ENCODE measurements at regions not wholly inside any gene's neighbourhood (a gene's known extent, or its start where the extent isn't known, plus 50 kb on each side); places are given as distances from the start of the nearest gene placed in this dataset.
"Not testable (repeated sequence)": the region's sequence is repeated elsewhere in the genome, so short reads cannot be mapped to it uniquely, and the experiment has no call there.

- TF ChIP-seq, protein P1, sequence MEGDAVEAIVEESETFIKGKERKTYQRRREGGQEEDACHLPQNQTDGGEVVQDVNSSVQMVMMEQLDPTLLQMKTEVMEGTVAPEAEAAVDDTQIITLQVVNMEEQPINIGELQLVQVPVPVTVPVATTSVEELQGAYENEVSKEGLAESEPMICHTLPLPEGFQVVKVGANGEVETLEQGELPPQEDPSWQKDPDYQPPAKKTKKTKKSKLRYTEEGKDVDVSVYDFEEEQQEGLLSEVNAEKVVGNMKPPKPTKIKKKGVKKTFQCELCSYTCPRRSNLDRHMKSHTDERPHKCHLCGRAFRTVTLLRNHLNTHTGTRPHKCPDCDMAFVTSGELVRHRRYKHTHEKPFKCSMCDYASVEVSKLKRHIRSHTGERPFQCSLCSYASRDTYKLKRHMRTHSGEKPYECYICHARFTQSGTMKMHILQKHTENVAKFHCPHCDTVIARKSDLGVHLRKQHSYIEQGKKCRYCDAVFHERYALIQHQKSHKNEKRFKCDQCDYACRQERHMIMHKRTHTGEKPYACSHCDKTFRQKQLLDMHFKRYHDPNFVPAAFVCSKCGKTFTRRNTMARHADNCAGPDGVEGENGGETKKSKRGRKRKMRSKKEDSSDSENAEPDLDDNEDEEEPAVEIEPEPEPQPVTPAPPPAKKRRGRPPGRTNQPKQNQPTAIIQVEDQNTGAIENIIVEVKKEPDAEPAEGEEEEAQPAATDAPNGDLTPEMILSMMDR (IDR thresholded peaks at IDR 0.05): not testable (repeated sequence)
- TF ChIP-seq EP300, POLR2A, POLR2AphosphoS5 (IDR thresholded peaks at IDR 0.05): not testable (repeated sequence)
These were observed 240.0 kb upstream of the PRSS1 start for GRCh38 chr7:142509235-142509634.
